CD4-positive, alpha-beta T cell treated with Interleukin-17A for 1 hour (primary cell): ENCODE measurements at regions not wholly inside any gene's neighbourhood (a gene's known extent, or its start where the extent isn't known, plus 50 kb on each side); places are given as distances from the start of the nearest gene placed in this dataset.

Source experiments
- DNase-seq: peaks from one replicate; pipeline ENCODE4 v3.0.0-alpha.2; 2020

DNA sequence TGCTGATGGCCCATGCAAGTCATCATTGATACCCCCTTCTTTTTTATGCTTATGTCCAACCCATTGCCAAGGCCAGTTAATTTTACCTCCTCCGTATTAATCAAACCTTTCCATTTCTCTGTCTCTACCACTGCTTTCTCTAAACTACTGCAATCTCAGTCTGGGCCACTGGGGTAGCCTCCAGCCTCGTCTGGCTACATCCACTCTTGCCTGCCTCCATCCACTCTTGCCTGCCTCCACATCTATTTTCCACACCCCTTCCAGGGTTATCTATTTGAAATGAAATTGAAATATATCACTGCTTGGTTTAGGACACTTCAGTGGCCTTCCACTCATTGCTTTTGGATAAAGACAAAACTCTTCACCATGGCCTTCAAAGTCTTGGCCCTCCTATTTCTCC is 425.3 kb upstream of the CLINT1 start:
- DNase-seq: no peak

DNA sequence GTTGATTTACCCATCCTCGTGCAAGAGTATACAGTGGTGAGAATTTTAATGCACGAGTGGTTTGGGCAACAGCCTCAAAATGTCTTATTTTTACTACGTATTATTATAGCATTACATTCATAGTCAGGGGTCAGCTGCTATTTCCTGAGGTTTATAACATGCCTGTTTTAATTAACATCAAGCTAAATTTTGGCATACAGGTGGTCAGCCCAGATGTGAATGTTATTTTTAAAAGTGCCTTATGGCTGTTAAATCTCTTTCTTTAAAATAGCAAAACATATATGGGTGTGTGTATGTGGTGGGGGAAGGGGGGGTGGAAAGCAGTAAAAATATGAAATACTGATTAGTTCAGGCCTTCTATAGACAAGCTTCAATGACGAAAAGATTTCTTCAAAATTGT is 424.5 kb upstream of the CLINT1 start:
- no peak for DNase-seq

DNA sequence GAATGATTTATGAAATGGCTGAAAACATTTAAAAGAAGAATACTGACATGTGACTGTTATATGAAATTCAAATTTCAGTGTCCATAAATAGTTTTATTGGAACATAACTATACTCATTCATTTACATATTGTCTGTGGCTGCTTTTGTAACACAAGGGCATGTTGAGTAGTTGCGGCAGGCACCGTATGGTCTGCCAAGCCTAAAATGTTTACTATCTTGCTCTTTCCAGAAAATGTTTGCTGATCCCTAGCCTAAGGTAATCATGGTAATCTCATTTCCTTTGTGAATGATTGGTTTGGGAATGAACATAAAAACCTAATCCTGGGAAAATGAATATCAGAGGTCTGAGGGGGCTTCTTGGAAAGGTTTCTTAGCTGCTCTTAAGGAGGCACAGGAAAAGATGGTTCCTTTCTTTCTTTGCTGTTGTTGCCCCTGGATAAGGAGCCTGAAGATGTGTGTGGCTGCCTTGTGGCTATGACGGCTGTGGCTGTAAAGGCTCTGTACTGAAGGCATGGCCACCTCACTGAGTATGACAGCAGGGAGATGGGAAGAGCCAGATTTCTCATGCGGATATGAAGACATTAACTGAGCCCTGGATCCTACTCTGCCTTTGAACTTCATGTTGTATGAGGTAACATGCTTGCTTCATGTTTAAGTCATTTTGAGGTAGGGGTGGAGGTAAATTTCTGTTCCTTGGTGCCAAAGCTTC is 419.4 kb upstream of the CLINT1 start:
- no peak for DNase-seq

DNA sequence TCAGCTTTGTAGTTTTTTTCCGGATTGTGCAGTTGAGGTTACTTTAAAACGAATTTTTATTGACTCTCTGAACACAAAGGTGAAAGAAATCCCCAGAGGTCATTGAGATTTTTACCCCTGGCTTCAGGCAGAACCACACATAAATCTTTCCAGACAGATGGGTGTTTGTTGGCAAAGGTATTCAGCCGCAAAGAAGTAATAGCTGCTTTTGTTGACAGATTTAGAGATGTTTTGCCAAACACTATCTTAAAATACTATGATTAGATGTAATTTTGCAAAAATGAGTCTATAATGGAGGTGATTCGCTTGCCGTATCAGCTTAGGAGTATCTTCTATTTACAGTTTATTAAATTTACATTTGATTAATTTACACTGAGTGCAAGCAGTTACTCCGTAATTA is 418.3 kb upstream of the CLINT1 start:
- DNase-seq: no peak

DNA sequence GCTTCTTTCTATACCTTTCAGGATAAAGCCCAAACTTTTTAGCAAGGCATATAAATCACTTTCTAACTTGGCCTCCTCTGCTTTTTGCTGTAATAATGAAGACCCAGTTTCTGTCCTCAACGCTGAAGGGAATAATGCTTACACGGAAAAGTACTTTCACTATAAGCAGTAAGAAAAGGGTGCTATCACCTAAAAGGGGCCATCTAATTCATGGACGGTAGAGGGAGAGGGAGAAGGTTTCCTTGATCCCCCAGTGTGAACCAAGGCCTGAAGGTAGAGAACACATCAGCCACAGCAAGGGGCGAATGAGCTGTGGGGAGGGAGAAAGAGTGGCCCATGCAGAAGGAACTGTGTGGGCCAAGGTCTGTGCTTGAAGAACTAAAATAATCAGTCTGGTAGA is 417.7 kb upstream of the CLINT1 start:
- DNase-seq: no peak

DNA sequence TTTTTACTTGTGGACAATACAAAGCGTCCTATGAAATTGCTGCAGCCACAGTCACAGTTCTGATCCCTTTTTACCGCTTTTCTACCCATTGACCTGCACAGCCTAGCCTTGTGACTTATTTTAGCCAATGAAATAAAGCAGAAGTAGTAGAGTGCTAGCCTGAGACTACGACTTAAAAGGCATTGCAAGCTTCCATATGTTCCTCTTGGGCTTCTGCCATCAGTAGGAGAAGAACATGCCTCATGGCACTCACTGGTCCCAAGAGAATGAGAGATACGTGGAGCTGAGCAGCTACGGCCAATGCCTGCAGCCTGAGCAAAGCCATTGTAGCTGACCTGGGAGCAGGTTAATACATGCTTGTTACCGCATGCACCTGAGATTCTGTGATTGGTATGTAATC is 416.6 kb upstream of the CLINT1 start:
- no peak for DNase-seq

DNA sequence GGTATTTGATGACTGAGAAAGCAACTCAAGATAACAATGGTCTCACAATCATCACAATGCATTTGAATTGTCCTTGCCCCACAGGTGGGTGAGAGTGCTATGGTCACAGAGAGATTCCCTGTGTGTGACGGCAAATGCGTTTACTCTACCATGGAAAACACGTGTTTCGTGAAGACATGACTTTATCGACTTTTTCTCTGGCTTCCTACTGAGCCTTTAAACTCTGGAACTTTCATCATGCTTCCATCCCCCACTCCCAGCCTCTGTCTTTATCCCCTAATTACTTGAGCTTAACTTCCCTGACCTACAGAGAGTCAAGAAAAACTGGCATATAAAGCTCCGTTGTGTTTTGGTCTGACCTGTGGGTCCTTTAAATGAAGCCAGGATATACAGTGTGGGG is 414.1 kb upstream of the CLINT1 start:
- no peak for DNase-seq

DNA sequence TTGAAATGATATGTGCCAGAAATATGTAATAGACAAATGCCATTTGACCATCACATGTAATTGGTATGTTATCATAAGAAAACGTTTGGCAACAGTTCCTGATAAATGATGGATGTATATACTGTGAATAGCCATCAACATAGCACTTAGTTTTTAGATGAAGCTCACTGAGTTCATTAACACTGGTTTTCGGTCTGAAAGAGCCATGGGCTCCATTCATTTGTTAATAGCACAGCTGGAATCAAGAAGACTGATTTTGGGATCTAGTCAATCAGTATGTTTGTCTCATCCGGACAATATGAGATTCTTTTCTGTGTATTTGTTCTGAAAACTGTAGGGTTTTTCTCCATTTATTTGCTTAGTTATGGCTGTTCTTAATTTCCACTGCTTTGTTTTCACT is 413.5 kb upstream of the CLINT1 start:
- no peak for DNase-seq

DNA sequence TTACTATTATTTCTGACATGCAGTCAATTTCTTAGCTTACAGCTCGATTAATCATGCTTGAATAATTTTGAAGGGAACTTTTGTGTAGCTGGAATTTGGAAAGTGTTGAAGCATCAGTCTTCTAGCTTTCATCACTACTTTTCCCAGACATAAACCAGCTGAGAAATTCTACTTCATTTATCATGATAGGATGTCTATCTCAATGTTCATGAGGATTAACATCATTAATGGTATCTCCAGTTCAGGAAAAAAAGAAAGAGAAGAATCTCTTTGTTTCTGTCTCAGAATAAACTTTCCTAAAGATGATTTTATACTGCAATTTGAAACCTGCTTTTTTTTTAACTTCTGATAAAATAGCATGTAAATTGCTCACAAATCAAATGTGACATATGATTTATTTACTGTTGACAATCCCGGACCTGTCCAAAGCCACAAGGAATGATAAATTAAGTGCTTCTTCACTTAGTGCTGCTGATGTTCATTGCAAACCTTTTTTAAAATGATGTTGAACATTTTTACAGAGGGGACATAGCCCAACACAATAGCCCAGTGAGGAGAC is 412.1 kb upstream of the CLINT1 start:
- DNase-seq: no peak

DNA sequence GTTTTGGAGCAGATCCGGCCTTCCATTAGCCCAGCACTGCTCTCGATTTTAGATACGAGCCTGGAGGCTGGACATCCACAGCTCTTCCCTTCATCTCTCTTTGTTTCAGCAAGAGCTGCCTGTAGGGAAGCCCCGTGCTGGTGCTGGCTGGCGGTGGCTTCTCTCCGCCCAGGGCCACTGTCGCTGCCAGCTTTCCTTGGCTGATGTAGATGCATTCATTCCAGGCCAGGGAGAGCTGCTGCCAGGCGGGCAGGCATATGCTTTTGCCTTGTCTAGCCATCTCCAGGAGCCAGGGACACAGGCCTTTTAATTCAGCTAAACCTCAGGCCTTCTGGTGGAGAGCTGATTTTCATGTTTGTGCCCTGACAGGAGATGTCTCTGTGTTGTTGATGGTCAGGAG is 409.3 kb upstream of the CLINT1 start:
- no peak for DNase-seq

DNA sequence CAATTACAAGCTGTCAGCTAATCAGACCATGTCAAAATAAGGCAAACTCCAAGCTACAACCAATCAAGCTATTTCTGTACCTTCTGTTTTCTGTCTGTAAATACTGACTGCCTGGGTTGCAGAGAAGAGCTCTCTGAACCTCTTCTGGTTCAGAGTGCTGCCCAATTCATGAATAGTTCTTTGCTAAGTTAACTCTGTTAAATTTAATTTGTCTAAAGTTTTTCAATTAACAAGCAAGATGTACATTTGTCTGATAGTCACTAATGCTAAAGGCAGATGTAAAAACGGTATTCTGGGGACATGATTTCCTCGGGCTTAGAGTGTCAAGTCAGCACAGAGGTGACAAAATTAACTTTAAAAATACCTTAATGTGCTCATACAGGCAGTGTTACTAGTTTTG is 408.3 kb upstream of the CLINT1 start:
- no peak for DNase-seq

DNA sequence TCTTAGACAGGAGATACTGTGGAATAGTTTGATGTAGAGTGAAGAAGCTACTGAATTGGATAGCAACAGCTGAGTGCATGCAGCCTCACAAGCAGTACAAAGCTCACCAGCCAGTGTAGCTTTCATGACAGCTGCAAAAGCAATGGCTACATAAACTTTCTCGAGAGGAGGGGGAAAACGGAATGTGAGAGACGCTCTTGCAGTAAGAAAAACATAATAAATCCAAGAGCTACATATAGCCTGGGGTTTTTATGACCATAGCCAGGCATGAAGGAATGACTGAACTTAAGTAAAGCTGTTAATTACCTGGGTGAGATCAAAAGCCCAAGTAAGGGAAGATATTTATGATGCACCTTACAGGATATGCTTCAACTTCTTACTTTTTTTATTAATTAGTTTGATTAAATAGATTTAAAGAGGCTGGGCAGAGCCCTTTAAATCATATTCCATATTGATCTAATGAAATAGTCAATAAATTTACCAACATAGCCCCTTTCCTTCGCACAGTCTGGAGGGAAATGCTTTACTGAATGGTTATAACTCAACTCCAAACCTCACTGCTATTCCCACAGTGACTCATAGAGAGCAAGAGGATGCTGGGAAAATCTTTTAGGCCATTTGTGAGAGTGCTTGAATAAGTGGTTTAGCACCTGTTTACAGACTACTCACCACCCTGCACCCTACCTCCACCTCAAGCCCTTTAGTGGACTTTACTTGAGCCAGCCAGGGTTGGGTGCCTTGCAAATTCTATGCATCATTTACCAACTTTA is 407.2 kb upstream of the CLINT1 start:
- DNase-seq: no peak

DNA sequence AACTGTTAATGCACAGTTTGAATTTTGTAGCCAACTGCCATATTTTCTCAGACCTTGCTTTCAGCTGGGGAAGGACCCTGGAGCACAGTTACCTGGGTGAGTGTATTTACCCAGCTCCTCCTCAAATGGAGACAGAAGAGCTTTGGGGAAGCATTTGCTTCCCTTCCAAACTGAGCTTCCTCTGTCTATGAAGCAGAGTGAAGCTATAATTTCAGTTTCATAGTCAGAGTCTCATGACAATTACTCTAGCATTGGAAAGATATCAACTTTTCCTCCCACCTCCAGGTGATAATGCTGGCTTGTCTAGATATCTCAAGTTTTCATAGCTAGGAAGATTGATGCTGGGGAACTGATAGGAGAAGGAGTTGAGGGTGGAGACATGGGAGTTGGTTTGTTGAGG is 406.4 kb upstream of the CLINT1 start:
- DNase-seq: no peak

DNA sequence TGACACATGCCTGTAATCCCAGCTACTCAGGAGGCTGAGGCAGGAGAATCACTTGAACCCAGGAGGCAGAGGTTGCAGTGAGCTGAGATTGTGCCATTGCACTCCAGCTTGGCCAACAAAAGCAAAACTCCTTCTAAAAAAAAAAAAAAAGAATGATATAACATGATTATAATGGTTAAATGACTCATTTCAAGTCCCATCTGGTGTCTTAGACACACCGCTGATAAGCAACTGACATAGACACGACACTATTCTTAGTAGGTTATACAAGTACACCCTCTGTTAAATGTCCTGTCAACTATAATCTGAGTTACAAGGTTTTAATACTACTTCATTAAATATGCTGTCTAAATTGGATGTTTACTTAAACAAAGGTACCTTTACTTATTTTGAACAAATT is 405.3 kb upstream of the CLINT1 start:
- DNase-seq: no peak

DNA sequence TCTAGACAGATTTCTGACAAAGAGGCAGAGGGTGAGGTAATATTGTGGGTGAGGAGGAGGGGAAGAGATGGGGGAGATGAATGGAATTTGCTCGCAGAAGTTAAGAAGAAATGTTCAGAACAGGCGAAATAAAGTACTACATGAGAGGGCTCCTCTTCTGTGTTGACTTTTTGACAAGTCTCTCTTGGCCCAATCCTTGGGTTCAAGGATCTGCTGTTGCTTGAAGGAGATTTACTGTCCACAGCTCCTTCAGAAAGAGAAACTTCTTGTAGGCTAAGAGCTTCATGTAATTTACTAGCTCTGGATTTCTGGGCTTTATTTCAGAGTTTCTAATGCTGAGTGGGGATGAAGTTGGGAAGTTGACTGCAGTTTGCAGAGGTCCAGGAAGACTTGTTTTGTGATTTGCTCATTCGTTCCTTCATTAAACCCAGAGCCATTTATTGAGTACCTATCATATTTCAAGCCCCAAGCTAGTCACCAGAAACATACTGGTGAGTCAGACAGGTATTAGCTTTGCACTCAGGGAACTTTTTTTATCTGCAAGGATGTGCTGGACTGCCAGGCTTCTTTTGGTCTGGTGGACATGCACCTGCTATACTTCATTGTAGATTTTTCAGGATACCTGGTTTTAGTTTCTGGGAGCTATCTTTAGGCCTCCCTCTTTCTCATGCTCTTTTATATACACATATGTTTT is 402.9 kb upstream of the CLINT1 start:
- no peak for DNase-seq

DNA sequence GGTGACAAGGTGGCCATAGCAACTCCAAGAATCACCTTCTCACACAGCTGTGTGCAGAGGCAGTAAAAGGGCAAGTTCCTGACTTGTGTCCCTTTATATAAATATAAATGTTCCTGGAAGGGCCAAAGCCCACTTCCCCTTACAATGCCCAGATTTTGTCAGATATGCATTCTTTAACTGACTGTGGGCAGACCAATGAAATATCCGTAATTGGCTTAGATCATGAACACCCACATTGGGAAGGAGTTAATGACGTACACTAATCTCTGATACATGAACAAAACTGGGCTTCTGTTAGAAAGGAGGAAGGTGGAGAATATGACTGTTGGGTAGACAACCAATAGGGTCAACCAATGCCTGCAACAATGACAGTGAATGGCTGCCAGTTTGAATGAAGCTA is 397.2 kb upstream of the CLINT1 start:
- no peak for DNase-seq

DNA sequence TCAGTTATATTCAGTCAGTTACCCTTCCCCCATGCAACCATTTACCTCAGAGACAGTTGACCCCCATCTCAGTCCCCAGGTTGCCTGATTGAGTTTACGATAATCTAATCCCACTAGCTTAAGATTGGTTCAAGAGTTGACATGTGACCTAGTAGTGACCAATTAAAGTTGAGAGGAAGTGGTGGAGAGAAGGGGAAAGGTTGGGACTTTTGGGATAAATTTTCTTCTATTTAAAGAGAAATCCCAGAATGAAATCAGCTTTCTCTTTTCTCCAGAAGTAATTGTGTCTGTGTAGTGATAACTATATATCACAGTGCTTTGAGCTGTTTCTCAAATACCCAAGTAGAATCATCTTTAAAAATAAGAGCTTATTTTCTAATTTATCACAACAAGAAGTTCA is 396.7 kb upstream of the CLINT1 start:
- no peak for DNase-seq

DNA sequence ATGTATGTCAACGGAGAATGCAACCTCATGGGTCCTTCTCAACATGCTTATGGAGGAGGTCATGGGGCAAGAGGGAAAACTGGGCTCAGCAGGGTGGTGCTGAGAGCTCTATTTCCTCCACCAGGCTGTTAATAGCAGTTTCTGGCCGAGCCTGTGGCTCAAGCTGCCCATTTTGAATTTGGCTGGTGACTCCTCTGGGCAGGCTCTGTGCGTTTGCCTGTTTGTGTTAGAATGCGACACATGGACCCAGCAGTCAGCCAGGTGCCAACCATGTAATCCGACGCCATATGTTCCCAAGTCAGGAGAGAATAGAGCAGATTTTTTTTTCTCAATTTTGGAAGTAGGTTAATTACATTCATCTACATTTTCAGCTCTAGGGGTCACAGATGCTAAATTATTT is 387.7 kb upstream of the CLINT1 start:
- DNase-seq: no peak

DNA sequence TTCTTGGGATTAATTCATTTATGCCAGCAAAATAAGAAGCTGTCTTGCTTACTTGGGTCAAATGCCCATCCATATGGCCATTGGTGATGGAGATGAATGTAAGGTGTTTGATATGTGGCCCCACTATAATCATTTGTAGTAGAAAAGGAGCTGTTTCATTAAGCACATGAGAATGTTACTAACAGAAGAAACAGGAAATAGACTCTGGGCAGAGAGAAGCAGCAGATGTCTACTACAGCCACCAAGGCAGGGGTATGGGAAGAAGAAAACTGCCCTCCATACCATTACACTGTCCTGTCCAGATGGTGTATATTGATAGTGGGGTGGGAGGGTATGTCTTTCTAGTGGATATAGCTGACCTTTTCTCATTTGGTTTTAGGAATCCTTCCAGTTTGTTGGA is 386.6 kb upstream of the CLINT1 start:
- no peak for DNase-seq

DNA sequence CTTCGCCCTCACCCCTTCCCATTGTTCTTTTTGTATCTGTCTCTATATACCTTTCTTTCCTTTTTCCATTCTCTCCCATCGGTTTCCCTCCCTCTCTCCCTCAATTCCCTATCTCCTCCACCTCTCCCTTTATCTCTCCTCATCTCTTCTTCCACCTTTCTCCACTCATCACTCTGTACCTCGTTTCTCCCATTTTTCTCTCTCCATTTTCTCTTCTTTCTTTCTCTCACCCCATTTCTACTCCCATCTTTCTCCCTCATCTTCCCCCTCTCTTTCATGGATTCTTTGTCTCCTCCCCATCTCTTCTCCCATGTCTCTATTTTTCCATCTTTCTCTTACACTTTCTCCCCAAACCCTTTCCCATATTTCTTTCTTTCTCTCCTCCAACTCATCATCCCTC is 385.9 kb upstream of the CLINT1 start:
- no peak for DNase-seq

DNA sequence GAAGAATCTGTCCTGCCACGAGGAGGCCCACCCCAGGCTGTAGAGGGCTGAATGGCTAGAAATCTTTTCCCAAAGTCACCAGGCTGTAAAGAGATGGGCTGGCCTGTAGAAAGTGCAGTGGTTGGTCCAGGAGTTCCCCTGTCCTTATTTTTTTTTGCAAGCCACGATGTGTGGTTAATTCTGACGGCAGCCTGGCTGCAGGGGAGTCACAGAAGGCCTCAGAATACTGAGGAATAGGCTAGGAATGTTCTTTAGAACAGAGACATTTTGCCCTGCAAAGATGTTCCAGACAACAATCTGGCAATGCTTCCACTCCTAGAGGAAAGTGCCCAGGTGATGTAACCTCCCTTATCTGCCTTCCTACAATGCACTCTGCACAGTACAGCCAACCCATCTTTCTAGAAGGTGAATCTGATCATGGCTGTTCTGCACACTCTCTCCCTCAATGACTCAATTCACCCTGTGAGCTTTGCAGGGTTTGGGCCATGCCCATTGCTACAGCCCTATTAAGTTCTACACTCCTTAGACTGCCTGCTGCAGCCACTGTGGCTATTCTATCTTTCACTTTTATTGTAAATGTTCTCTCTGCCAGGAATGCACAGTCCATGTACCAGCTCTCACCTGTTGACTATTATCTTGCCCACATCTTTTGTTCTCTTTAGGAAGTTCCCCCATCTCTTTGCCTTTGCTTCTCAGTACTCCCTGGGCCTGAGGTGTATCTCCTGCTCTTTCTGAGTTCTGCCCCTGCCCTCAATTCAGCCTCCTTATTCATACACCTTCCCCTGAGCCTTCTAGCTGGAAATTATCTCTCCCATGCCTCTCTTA is 377.8 kb upstream of the CLINT1 start:
- no peak for DNase-seq

DNA sequence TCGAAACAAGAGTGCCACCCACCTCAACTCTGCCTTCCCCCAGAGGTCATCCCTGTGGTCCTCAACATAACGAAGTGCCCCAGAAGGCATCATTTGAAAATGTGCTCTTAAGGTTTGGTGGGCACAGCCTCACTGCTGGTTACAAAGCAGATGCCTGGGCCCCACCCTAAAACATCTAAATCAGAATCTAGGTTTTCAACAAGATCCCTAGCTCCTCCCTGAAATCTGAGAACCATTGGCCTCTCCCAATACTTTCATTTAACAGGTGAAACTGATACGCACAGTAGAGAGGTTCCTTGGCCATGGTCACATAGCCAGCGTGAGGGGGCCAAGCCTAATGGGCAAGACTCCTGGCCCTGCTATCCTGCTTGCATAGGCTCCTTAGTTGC is 376.2 kb upstream of the CLINT1 start:
- no peak for DNase-seq
